B cell (primary cell): ENCODE measurements at regions not wholly inside any gene's neighbourhood (a gene's known extent, or its start where the extent isn't known, plus 50 kb on each side); places are given as distances from the start of the nearest gene placed in this dataset.

Source experiments
- ATAC-seq: fragments of 200-7000 bp; cut with Tn5 transposase; one replicate; pipeline ENCODE4 v1.10.0; 2021; ENCODE audit warnings: low read depth, mild to moderate bottlenecking, moderate number of reproducible peaks, moderate library complexity
- CTCF ChIA-PET: fragments of 350-600 bp; sonication (Branson Sonifier 250); formaldehyde crosslinking; loops from one replicate; lab custom pipeline; 2021; ENCODE audit warnings: antibody characterized with exemption, inconsistent platforms; lab: Charles Lee
- POLR2A ChIA-PET: fragments of 350-600 bp; sonication (Branson Sonifier 250); formaldehyde crosslinking; loops from one replicate; lab custom pipeline; 2021; ENCODE audit warnings: antibody characterized with exemption; lab: Charles Lee
- DNase-seq: peaks from one replicate; pipeline ENCODE4 v3.0.0; 2013
- H2AFZ ChIP-seq: 2 replicates; pipeline ENCODE4 v1.6.1; 2012; ENCODE audit warnings: mild to moderate bottlenecking, low read depth, low read length; ENCODE audit not compliant: insufficient read depth, poor library complexity, severe bottlenecking
- H3K27ac ChIP-seq, 2 donors: 1 replicate in 1 of 2; 2 replicates in 1 of 2; pipeline ENCODE4 v1.5.1; 2012 to 2013; ENCODE audit warnings: low read length in 2 of 2, mild to moderate bottlenecking in 2 of 2, moderate library complexity in 1 of 2
- H3K27me3 ChIP-seq, 4 experiments: fragments of 200-600 bp in 1 of 4; sonication (generic) in 1 of 4; replicated peaks in 1 of 4; 1 replicate in 2 of 4; 2 replicates in 2 of 4; pipeline versions ENCODE4 v1.6.1 to v1.7.0; 2013 to 2016; ENCODE audit warnings: low read length in 3 of 4, mild to moderate bottlenecking in 2 of 4, mixed read lengths in 1 of 4, moderate library complexity in 1 of 4; ENCODE audit not compliant: insufficient read depth in 4 of 4, control insufficient read depth in 3 of 4; ENCODE audit errors: control extremely low read depth in 1 of 4
- H3K36me3 ChIP-seq, 2 experiments: replicated peaks in 1 of 2; 1 replicate in 1 of 2; 2 replicates in 1 of 2; pipeline versions ENCODE4 v1.6.1 to v1.7.1; 2013; ENCODE audit warnings: low read length in 1 of 2; ENCODE audit not compliant: insufficient read depth in 2 of 2, control insufficient read depth in 1 of 2; ENCODE audit errors: control extremely low read depth in 1 of 2, extremely low read depth in 1 of 2
- H3K4me1 ChIP-seq, 2 donors: fragments of 200-600 bp in 1 of 2; sonication (generic) in 1 of 2; 1 replicate in 1 of 2; 2 replicates in 1 of 2; pipeline versions ENCODE4 v1.5.1 to v1.6.1; 2013 to 2017; ENCODE audit warnings: low read length in 2 of 2; ENCODE audit not compliant: control insufficient read depth in 2 of 2, insufficient read depth in 2 of 2
- H3K4me2 ChIP-seq: replicated peaks from 2 replicates; pipeline ENCODE3; 2012; ENCODE audit warnings: mild to moderate bottlenecking, low read depth, low read length; ENCODE audit not compliant: poor library complexity, severe bottlenecking
- H3K4me3 ChIP-seq, 5 experiments: fragments of 200-600 bp in 1 of 5; sonication (generic) in 1 of 5; 1 replicate in 3 of 5; 2 replicates in 2 of 5; pipeline versions ENCODE4 v1.5.1 to v1.7.0; 2011 to 2016; ENCODE audit warnings: low read length in 4 of 5, mild to moderate bottlenecking in 4 of 5, low read depth in 2 of 5, control low read depth in 1 of 5, moderate library complexity in 1 of 5; ENCODE audit not compliant: insufficient read depth in 1 of 5; ENCODE audit errors: control extremely low read depth in 1 of 5, extremely low read depth in 1 of 5
- H3K79me2 ChIP-seq: fragments of 200-600 bp; sonication (generic); one replicate; pipeline ENCODE4 v1.6.0; 2016; ENCODE audit warnings: low read length; ENCODE audit not compliant: control insufficient read depth, insufficient read depth
- H3K9ac ChIP-seq: fragments of 200-600 bp; sonication (generic); 2 replicates; pipeline ENCODE4 v1.6.1; 2017; ENCODE audit warnings: mild to moderate bottlenecking, low read length, moderate library complexity
- H3K9me3 ChIP-seq, 3 donors: one replicate each; pipeline versions ENCODE4 v1.6.1 to v1.7.1; 2013; ENCODE audit warnings: low read length in 2 of 3; ENCODE audit not compliant: control insufficient read depth in 2 of 3, insufficient read depth in 1 of 3; ENCODE audit errors: control extremely low read depth in 1 of 3
- H4K20me1 ChIP-seq: 2 replicates; pipeline ENCODE4 v1.6.0; 2012; ENCODE audit warnings: mild to moderate bottlenecking, low read length; ENCODE audit not compliant: insufficient read depth, control insufficient read depth, poor library complexity, severe bottlenecking
- H3K27ac Mint-ChIP-seq: one replicate; pipeline ENCODE4 v1.8.0; 2021; ENCODE audit warnings: mixed read lengths
- H3K27me3 Mint-ChIP-seq: one replicate; pipeline ENCODE4 v1.8.0; 2021; ENCODE audit warnings: mixed read lengths
- H3K4me1 Mint-ChIP-seq: one replicate; pipeline ENCODE4 v1.8.0; 2021; ENCODE audit warnings: mixed read lengths
- H3K4me3 Mint-ChIP-seq: one replicate; pipeline ENCODE4 v1.8.0; 2021; ENCODE audit warnings: mixed read lengths
- H3K9me3 Mint-ChIP-seq: one replicate; pipeline ENCODE4 v1.8.0; 2022; ENCODE audit warnings: mixed read lengths; ENCODE audit not compliant: insufficient read depth
- EZH2 ChIP-seq: IDR thresholded peaks from 2 replicates; pipeline ENCODE4 v1.6.1; 2012; ENCODE audit warnings: borderline replicate concordance, low read depth, mild to moderate bottlenecking, moderate library complexity, low read length; ENCODE audit not compliant: insufficient read depth, poor library complexity, severe bottlenecking
- WGBS: methylation state at CpG from one replicate; pipeline ENCODE4 v1.1.5; 2013; ENCODE audit warnings: missing lambda C conversion rate; ENCODE audit not compliant: insufficient coverage; 5-methylcytosine and 5-hydroxymethylcytosine counted together
- intact Hi-C: fragments of 100-400 bp; cut with micrococcal nuclease; formaldehyde crosslinking; loops from one replicate; pipeline ENCODE4 v1.10.0; 2022
- TF ChIP-seq, protein P1 (sequence below): fragments of 200-600 bp; IDR thresholded peaks from one replicate; pipeline ENCODE4 v1.8.0; 2022; ENCODE audit warnings: antibody characterized with exemption, mild to moderate bottlenecking

DNA sequence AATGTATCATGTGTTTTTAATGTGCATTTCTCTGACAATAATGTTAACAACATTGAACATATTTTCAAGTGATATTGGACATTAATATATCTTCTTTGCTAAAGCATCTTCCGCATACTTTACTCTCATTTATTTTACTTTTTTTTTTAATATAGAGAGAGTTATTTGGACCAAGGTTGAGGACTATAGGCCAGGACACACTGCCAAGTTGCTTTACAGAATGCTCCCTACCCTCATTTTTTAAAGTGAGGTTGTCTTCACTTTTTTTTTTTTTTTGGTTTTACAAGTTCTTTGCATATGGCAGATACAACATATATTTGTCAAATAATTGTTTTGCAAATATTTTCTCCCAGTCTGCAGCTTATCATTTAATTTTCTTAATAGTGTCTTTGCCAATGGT, 201.8 kb downstream of the OSR1 start:
- no peak overlapping the region for H3K27ac Mint-ChIP-seq
- H3K79me2 ChIP-seq = no peaks in the 10 kb centered on the region
- CTCF ChIA-PET = interaction anchor here (0.7 kb wide), 1 partner anchor 21 kb away, joined by 4 read pairs; no protein-coding TSS in a partner anchor
- no peak overlapping the region for H3K9ac ChIP-seq
- intact Hi-C loops = no loop called here
- ATAC-seq (no peak), DNase-seq (no peak)
- POLR2A ChIA-PET = no interaction called here
- H3K4me3 ChIP-seq = no peak overlapping the region
- no CpG with 5 or more reads among the region's 1 CpG for WGBS
- H3K27me3 ChIP-seq = no peaks in the 10 kb centered on the region
- H3K4me1 Mint-ChIP-seq = no peaks in the 10 kb centered on the region
- H3K4me2 ChIP-seq = no peak overlapping the region
- no peaks in the 10 kb centered on the region for H3K9me3 ChIP-seq
- no peaks in the 10 kb centered on the region for H3K36me3 ChIP-seq
- H2AFZ ChIP-seq = no peak overlapping the region
- no peak for TF ChIP-seq EZH2
- TF ChIP-seq, protein P1, sequence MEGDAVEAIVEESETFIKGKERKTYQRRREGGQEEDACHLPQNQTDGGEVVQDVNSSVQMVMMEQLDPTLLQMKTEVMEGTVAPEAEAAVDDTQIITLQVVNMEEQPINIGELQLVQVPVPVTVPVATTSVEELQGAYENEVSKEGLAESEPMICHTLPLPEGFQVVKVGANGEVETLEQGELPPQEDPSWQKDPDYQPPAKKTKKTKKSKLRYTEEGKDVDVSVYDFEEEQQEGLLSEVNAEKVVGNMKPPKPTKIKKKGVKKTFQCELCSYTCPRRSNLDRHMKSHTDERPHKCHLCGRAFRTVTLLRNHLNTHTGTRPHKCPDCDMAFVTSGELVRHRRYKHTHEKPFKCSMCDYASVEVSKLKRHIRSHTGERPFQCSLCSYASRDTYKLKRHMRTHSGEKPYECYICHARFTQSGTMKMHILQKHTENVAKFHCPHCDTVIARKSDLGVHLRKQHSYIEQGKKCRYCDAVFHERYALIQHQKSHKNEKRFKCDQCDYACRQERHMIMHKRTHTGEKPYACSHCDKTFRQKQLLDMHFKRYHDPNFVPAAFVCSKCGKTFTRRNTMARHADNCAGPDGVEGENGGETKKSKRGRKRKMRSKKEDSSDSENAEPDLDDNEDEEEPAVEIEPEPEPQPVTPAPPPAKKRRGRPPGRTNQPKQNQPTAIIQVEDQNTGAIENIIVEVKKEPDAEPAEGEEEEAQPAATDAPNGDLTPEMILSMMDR = no peak
- H3K4me1 ChIP-seq = no peaks in the 10 kb centered on the region
- no peaks in the 10 kb centered on the region for H4K20me1 ChIP-seq
- peaks cover 9% of the 10 kb centered on the region for H3K9me3 Mint-ChIP-seq
- H3K27me3 Mint-ChIP-seq = no peaks in the 10 kb centered on the region
- H3K4me3 Mint-ChIP-seq = no peak overlapping the region
- H3K27ac ChIP-seq = no peak overlapping the region

DNA sequence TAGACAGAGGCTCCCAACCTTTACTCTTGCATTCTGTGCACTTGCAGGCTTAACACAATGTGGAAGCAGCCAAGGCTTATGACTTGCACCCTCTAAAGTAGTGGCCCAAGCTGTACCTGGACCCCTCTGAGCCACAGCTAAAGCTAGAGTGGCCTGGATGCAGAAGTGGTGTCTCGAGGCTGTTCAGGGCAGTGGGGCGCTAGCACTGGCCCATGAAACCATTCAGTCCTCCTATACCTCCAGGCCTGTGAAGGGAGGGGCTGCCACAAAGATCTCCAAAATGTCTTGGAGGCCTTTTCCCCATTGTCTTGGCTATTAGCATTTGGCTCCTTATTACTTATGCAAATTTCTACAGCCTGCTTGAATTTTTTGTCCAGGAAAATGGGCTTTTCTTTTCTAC, 207.7 kb downstream of the OSR1 start:
- H3K27ac Mint-ChIP-seq = no peak overlapping the region
- Histone ChIP-seq H3K4me3 (no peak overlapping the region), H3K79me2 (no peaks in the 10 kb centered on the region), H3K27ac (no peak overlapping the region), H3K4me2 (no peak overlapping the region), H3K9ac (no peak overlapping the region), H2AFZ (no peak overlapping the region), H4K20me1 (no peaks in the 10 kb centered on the region), H3K36me3 (no peaks in the 10 kb centered on the region), H3K9me3 (peaks cover 2 to 12% (median 9%) of the 10 kb centered on the region in 3 donors), H3K27me3 (no peaks in the 10 kb centered on the region), H3K4me1 (no peaks in the 10 kb centered on the region)
- POLR2A ChIA-PET = no interaction called here
- CTCF ChIA-PET = no interaction called here
- DNase-seq = no peak
- no peak for ATAC-seq
- 95% methylated on average over 2 of the region's 2 CpGs for WGBS
- H3K4me1 Mint-ChIP-seq = no peaks in the 10 kb centered on the region
- no peak overlapping the region for H3K4me3 Mint-ChIP-seq
- intact Hi-C loops = no loop called here
- TF ChIP-seq EZH2 = no peak
- TF ChIP-seq, protein P1 = no peak
- H3K9me3 Mint-ChIP-seq = peaks cover 16% of the 10 kb centered on the region
- H3K27me3 Mint-ChIP-seq = no peaks in the 10 kb centered on the region
